ENCODE measurements at regions not wholly inside any gene's neighbourhood (a gene's known extent, or its start where the extent isn't known, plus 50 kb on each side); places are given as distances from the start of the nearest gene placed in this dataset.
A peak's percentile ranks its signal among the peaks of the same experiment; 100 is the strongest.

DNA sequence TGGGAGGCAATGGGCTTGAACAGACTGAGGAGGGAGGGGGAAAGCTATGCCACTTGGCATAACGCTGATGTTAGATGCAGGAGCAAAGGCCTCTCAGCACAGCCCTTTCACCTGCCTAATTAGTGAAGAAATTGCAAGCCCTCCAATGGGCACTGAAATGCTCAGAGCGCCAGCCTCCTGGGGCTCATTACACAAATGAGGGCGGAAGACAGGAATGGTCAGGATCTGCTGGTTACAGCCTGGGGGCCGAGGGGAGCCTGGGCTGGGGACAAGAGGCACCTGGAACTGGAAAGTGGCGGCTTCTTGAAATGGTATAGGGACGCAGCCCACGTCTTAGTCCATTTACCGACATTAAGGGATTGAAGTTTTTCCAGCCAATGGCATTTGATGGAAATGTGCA is 50.2 kb upstream of the PLET1 start:
- H3K27ac Mint-ChIP-seq (ENCODE audit: unreplicated experiment): no peak overlapping the region
- H3K36me3 Mint-ChIP-seq (ENCODE audit: low read depth): peaks cover 9% of the 10 kb centered on the region
- H3K9me3 Mint-ChIP-seq (ENCODE audit: low read depth): peaks cover 7% of the 10 kb centered on the region
- H3K4me1 Mint-ChIP-seq (ENCODE audit: low read depth): peaks cover 6% of the 10 kb centered on the region
- DNase-seq (ENCODE audit: low spot score): no peak
- no peaks in the 10 kb centered on the region for H3K27me3 Mint-ChIP-seq (ENCODE audit: low read depth)
- no peak overlapping the region for H3K4me3 Mint-ChIP-seq (ENCODE audit: unreplicated experiment)
- TF ChIP-seq CTCF (IDR thresholded peaks at IDR 0.05): no peak

GRCh38 chr11:112315057-112315720 is 54.5 kb upstream of the PLET1 start:
- Mint-ChIP-seq H3K27me3 (ENCODE audit: low read depth) (no peaks in the 10 kb centered on the region), H3K36me3 (ENCODE audit: low read depth) (peaks cover 2% of the 10 kb centered on the region), H3K27ac (ENCODE audit: unreplicated experiment) (peak overlapping the region; percentile 94), H3K4me3 (ENCODE audit: unreplicated experiment) (no peak overlapping the region), H3K9me3 (ENCODE audit: low read depth) (no peaks in the 10 kb centered on the region), H3K4me1 (ENCODE audit: low read depth) (peaks cover 47% of the 10 kb centered on the region)
- no peak for DNase-seq (ENCODE audit: low spot score)
- no peak for TF ChIP-seq CTCF (IDR thresholded peaks at IDR 0.05)

DNA sequence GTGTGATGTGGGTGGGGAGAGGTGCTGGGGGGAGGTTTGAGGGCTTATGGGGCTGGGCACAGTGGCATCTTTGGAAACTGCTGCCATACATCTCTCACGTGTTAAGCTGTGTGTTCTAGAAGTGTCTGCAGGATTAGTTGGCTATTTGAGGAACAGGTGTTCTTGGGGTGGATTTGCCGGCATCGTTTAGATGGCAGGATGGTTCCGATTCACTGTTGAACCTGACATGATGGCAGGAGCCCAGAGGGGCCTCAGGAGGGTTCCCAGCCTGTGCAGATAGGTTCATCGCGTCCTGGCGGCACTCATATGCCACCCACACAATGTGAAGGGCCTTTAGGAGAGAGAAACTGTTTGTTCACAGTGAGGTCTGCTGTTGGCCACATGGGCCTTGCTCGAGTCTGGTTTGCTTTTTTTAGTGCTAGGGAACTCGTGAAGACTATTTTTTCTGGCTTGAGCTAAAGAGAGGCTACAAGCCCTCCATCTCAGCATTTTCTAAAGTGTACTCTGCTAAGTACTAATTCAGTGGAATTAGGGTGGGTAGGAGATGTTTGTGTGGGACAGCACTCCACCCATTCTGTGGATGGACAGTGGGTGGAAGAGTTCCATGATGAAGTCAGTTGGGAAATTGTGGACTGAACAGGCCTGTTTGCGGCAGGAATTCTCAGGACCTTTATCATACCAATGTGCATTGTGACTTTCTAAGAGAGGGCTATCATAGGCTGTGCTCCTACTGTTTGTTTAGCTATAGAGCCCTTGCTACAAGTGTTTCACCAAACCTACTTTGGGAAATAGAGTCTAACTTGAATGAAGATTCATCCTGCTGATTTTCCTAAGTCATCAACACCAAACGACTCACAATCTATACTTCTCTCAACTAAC is 55.4 kb upstream of the PLET1 start:
- no peak for TF ChIP-seq CTCF (IDR thresholded peaks at IDR 0.05)
- Mint-ChIP-seq H3K36me3 (ENCODE audit: low read depth) (peaks cover 2% of the 10 kb centered on the region), H3K4me3 (ENCODE audit: unreplicated experiment) (no peak overlapping the region), H3K27ac (ENCODE audit: unreplicated experiment) (peak overlapping the region; percentile 94), H3K9me3 (ENCODE audit: low read depth) (no peaks in the 10 kb centered on the region), H3K4me1 (ENCODE audit: low read depth) (peaks cover 56% of the 10 kb centered on the region), H3K27me3 (ENCODE audit: low read depth) (no peaks in the 10 kb centered on the region)
- DNase-seq (ENCODE audit: low spot score): no peak

DNA sequence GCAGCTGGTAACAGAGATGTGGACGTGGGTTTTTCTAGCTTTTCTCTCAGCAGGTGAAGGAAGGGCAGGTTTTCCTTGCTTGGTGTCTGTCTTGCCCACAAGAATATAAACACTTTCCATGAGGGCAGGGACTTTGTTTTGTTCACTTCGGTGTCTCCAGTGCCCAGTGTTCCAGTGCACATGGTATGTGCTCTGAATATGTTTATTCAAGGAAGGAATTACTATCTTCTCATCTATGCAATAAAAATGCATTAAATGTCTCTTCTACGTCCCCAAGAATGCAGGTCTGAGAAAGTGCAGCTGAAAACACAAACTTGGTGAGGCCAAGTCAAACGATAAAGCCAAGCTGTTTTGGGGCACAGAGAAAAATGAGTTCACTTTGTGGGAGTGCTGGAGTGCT is 56.3 kb upstream of the PLET1 start:
- no peak for DNase-seq (ENCODE audit: low spot score)
- no peak for TF ChIP-seq CTCF (IDR thresholded peaks at IDR 0.05)
- Mint-ChIP-seq H3K9me3 (ENCODE audit: low read depth) (no peaks in the 10 kb centered on the region), H3K4me3 (ENCODE audit: unreplicated experiment) (no peak overlapping the region), H3K36me3 (ENCODE audit: low read depth) (no peaks in the 10 kb centered on the region), H3K4me1 (ENCODE audit: low read depth) (peaks cover 64% of the 10 kb centered on the region), H3K27ac (ENCODE audit: unreplicated experiment) (peak overlapping the region; percentile 94), H3K27me3 (ENCODE audit: low read depth) (no peaks in the 10 kb centered on the region)

GRCh38 chr11:112318184-112318591 is 57.5 kb upstream of the PLET1 start:
- no peaks in the 10 kb centered on the region for H3K9me3 Mint-ChIP-seq (ENCODE audit: low read depth)
- DNase-seq (ENCODE audit: low spot score): no peak
- H3K27ac Mint-ChIP-seq (ENCODE audit: unreplicated experiment): peak overlapping the region; percentile 94
- no peak overlapping the region for H3K4me3 Mint-ChIP-seq (ENCODE audit: unreplicated experiment)
- H3K4me1 Mint-ChIP-seq (ENCODE audit: low read depth): peaks cover 67% of the 10 kb centered on the region
- no peaks in the 10 kb centered on the region for H3K27me3 Mint-ChIP-seq (ENCODE audit: low read depth)
- no peak for TF ChIP-seq CTCF (IDR thresholded peaks at IDR 0.05)
- H3K36me3 Mint-ChIP-seq (ENCODE audit: low read depth): no peaks in the 10 kb centered on the region

Measured in chondrocyte (in vitro differentiated cells).